ENCODE measurements at regions not wholly inside any gene's neighbourhood (a gene's known extent, or its start where the extent isn't known, plus 50 kb on each side); places are given as distances from the start of the nearest gene placed in this dataset.
"Not testable (repeated sequence)": the region's sequence is repeated elsewhere in the genome, so short reads cannot be mapped to it uniquely, and the experiment has no call there.

DNA sequence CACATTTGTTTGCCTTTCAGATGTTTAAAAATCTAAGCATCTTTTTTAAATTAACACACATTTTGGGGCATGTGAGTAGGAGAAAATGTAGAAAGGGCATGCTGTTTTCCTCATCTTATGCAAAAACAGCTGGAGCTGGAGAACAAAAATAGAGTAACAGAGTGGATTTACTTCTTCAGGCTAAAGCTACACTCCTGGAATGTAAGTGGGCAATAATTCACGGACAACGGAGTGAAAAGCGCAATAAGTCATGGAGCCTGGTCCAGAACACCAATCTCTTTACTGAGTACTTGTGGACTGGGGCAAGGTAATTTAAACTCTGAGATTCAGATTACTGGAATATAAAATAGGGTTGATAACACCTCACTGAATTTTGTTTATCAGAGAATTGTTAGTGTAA is 1018.8 kb upstream of the HS3ST1 start:
- DNase-seq: no peak
- intact Hi-C loops (cut with DNase I): no loop called here
- TF ChIP-seq, protein P1, sequence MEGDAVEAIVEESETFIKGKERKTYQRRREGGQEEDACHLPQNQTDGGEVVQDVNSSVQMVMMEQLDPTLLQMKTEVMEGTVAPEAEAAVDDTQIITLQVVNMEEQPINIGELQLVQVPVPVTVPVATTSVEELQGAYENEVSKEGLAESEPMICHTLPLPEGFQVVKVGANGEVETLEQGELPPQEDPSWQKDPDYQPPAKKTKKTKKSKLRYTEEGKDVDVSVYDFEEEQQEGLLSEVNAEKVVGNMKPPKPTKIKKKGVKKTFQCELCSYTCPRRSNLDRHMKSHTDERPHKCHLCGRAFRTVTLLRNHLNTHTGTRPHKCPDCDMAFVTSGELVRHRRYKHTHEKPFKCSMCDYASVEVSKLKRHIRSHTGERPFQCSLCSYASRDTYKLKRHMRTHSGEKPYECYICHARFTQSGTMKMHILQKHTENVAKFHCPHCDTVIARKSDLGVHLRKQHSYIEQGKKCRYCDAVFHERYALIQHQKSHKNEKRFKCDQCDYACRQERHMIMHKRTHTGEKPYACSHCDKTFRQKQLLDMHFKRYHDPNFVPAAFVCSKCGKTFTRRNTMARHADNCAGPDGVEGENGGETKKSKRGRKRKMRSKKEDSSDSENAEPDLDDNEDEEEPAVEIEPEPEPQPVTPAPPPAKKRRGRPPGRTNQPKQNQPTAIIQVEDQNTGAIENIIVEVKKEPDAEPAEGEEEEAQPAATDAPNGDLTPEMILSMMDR (IDR thresholded peaks at IDR 0.05): no peak
- no peaks in the 10 kb centered on the region for H3K27me3 ChIP-seq (ENCODE audit: low read depth)
- peaks cover 7% of the 10 kb centered on the region for H3K9me3 ChIP-seq
- no peaks in the 10 kb centered on the region for H3K36me3 ChIP-seq
- no peak overlapping the region for H3K27ac ChIP-seq
- no peaks in the 10 kb centered on the region for H3K4me1 ChIP-seq
- no peak for ATAC-seq
- H3K4me3 ChIP-seq: no peak overlapping the region

DNA sequence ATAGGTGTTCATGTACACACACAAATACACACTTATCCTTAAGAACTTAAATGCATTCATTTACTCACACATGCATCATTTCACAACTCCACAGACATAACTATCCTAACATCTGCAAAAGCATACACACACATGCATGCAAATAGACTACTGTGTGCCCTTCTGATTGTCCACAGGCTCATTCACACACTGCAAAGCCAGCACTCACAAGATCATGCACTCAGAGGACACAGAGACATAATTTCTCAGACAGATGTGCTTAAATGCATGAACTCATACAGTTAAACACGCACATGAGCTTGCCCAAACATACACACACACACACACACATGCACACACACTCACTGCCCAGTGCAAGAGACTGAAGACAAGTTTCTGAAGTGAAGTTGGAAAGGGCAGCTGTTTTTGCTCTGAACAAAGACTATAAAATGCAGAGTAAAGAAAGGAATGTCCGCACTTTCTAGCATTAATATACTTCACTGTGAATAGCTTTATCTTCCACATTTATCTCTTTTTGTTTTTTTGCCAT is 1018.0 kb upstream of the HS3ST1 start:
- Histone ChIP-seq H3K27ac (no peak overlapping the region), H3K4me1 (no peaks in the 10 kb centered on the region), H3K27me3 (ENCODE audit: low read depth) (no peaks in the 10 kb centered on the region), H3K4me3 (no peak overlapping the region), H3K36me3 (no peaks in the 10 kb centered on the region), H3K9me3 (peaks cover 7% of the 10 kb centered on the region)
- TF ChIP-seq, protein P1 (IDR thresholded peaks at IDR 0.05): no peak
- intact Hi-C loops (cut with DNase I): no loop called here
- DNase-seq: no peak
- ATAC-seq: no peak

DNA sequence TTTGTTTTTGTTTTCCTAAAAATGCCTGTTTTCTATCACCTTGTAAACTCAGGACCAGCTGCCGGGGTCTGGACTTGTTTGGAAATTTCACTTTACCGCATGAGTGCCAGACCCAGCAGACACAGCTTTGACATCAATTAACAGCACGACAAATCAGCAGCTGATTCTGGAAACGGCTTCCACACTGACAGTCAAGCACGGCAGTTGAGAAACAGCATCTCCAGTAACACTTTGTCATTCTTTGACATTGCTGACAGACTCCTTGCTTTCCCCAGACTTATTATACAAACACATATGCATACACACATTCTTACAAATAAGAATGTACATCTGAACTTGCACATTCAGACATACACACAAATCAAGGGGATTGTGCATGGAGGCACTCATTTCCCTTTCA is 1017.6 kb upstream of the HS3ST1 start:
- no peak overlapping the region for H3K27ac ChIP-seq
- peaks cover 7% of the 10 kb centered on the region for H3K9me3 ChIP-seq
- H3K4me1 ChIP-seq: no peaks in the 10 kb centered on the region
- intact Hi-C loops (cut with DNase I): no loop called here
- no peak for DNase-seq
- TF ChIP-seq, protein P1 (IDR thresholded peaks at IDR 0.05): no peak
- H3K4me3 ChIP-seq: no peak overlapping the region
- H3K36me3 ChIP-seq: no peaks in the 10 kb centered on the region
- no peak for ATAC-seq
- no peaks in the 10 kb centered on the region for H3K27me3 ChIP-seq (ENCODE audit: low read depth)

DNA sequence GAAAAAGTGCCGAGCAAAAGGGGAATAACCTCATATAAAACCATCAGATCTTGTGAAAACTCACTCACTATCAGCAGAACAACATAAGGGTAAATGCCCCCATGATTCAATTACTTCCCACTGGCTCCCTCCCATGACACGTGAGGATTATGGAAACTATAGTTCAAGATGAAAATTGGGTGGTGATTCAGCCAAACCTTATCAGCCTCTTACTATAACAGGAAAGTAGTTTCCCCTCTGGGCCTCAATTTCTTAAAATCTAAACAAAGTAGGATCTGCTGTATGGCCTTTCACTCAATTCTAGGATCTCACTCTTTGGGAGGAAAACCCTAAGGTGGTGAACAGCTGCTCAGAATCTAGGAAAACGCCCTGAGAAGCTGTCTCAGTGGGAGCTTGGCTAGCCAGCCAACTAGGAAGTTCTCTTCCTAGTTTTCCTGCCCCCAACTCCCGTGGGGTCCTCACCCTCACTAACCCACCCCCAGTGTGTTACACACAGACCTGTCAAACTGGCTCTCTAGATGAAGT is 1017.1 kb upstream of the HS3ST1 start:
- Histone ChIP-seq H3K27ac (no peak overlapping the region), H3K9me3 (peaks cover 4% of the 10 kb centered on the region), H3K4me1 (no peaks in the 10 kb centered on the region), H3K4me3 (no peak overlapping the region), H3K36me3 (no peaks in the 10 kb centered on the region), H3K27me3 (ENCODE audit: low read depth) (no peaks in the 10 kb centered on the region)
- intact Hi-C loops (cut with DNase I): no loop called here
- no peak for ATAC-seq
- TF ChIP-seq, protein P1 (IDR thresholded peaks at IDR 0.05): no peak
- DNase-seq: no peak

DNA sequence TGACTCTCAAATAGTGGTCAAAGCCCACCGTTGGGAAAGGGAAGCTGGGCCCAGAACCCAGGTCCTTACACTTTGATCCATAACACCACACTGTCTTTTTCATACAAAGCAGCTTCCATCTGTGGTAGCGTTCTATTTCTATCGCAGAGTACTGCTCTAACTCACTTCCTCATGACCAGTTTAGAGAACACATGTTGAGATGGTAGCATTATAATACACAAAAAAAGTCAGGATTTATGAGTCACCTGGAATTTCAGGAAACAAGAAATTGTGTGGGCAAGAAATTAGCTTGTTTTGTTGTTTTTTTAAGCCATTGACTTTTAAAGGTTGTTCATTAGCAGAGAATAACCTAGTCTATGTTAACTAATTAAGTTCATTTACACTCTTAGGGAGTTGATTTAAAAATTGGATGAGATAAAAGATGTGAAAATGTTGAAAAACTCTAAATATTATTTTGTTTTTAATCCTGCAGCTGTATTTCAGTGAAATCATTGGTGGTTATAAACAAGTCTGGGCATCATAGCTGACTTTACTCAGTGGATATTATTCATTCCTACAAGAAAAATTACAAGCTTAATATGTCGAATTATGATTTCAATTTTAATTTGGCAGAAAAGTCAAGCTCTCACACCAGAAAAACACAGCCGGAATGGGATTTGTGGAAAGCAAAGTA is 1011.1 kb upstream of the HS3ST1 start:
- TF ChIP-seq, protein P1 (IDR thresholded peaks at IDR 0.05): no peak
- Histone ChIP-seq H3K4me1 (no peaks in the 10 kb centered on the region), H3K27ac (no peak overlapping the region), H3K27me3 (ENCODE audit: low read depth) (no peaks in the 10 kb centered on the region), H3K9me3 (no peaks in the 10 kb centered on the region), H3K4me3 (no peak overlapping the region), H3K36me3 (no peaks in the 10 kb centered on the region)
- DNase-seq (no peak), ATAC-seq (no peak)
- intact Hi-C loops (cut with DNase I): no loop called here

DNA sequence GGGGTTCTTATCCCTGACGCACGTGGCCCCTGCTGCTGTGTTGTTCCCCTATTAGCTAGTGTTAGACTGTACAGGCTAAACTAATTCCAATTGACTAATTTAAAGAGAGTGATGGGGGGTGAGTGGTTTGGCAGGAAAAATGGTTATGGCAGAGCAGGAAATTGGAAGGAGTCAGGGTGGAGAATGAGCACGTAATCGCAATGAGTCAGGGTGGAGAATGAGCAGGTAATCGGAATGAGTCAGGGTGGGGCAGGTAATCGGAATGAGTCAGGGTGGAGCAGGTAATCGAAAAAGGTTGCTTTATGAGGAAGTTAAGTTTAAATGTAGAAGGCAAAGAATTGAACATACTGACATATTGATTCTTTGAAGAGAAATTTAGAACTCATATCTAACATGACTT is 1002.6 kb upstream of the HS3ST1 start:
- H3K36me3 ChIP-seq; H3K9me3 ChIP-seq; DNase-seq; H3K4me1 ChIP-seq; H3K27me3 ChIP-seq (ENCODE audit: low read depth); ATAC-seq; intact Hi-C loops (cut with DNase I); H3K27ac ChIP-seq; H3K4me3 ChIP-seq: not testable (repeated sequence)

Data from lower lobe of right lung (tissue), 2 donors.